ENCODE measurements at regions not wholly inside any gene's neighbourhood (a gene's known extent, or its start where the extent isn't known, plus 50 kb on each side); places are given as distances from the start of the nearest gene placed in this dataset.

DNA sequence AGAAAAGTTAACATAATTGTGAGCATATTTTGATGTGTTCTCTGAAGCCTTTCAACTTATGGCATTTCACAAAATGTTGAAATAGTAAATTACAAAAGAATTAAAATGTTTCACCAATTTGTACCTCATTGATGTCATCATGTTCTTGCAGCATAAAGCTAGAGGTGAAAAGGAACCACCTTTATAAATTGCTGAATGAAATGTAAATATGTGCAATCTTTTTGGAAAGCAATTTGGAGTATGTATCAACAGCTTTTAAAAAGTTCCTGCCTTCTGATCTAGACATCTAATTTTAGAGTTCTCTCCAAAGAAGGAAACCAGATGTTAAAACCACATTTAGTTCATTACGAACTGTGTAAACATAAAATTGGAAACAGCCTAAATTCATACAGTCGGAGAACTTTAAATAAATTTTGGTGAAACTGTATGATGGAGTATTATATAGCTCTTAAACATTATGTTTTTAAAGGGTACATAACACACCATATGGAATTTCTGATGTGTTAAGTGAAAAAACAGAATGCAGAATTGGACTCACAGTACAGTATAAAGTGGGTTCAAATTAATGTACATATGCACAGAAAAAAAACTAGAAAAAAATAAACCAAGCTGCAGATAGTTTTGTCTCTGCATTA lies 311.2 kb upstream of the NAALADL2 start:
- TF ChIP-seq, protein P1, sequence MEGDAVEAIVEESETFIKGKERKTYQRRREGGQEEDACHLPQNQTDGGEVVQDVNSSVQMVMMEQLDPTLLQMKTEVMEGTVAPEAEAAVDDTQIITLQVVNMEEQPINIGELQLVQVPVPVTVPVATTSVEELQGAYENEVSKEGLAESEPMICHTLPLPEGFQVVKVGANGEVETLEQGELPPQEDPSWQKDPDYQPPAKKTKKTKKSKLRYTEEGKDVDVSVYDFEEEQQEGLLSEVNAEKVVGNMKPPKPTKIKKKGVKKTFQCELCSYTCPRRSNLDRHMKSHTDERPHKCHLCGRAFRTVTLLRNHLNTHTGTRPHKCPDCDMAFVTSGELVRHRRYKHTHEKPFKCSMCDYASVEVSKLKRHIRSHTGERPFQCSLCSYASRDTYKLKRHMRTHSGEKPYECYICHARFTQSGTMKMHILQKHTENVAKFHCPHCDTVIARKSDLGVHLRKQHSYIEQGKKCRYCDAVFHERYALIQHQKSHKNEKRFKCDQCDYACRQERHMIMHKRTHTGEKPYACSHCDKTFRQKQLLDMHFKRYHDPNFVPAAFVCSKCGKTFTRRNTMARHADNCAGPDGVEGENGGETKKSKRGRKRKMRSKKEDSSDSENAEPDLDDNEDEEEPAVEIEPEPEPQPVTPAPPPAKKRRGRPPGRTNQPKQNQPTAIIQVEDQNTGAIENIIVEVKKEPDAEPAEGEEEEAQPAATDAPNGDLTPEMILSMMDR (IDR thresholded peaks at IDR 0.05), result no peak
- TF ChIP-seq POLR2AphosphoS5 (IDR thresholded peaks at IDR 0.05; ENCODE audit: insufficient read depth in 1 of 2, low read depth in 1 of 2), result no peak

Measured in vagina (tissue), 2 donors.